HCT116 (cell line): ENCODE measurements at regions not wholly inside any gene's neighbourhood (a gene's known extent, or its start where the extent isn't known, plus 50 kb on each side); places are given as distances from the start of the nearest gene placed in this dataset.

Experiments
- ATAC-seq: fragments of 200-7000 bp; cut with Tn5 transposase; 2 replicates; pipeline ENCODE4 v1.9.1; 2020; ENCODE audit warnings: mild to moderate bottlenecking, moderate library complexity
- BruUV-seq: library from RNA; stranded (reverse); fragments of 400-500 nt; replicated peaks from 2 replicates; lab custom pipeline; 2021; lab: Mats Ljungman, UMichigan
- CTCF ChIA-PET: fragments of 300-600 bp; sonication (Branson Sonifier 250); formaldehyde crosslinking; loops from one replicate; lab custom pipeline; 2021; ENCODE audit warnings: antibody characterized with exemption; lab: Charles Lee
- POLR2A ChIA-PET: fragments of 300-600, 350-600 bp; sonication (Branson Sonifier 250); formaldehyde crosslinking; loops from one replicate; lab custom pipeline; 2021; ENCODE audit warnings: antibody characterized with exemption; lab: Charles Lee
- RAD21 ChIA-PET, 2 experiments: fragments of 300-600 bp; sonication (Branson Sonifier 250); formaldehyde crosslinking; loops; one replicate each; lab custom pipeline; 2023; ENCODE audit warnings: low total read pairs in 2 of 2; ENCODE audit not compliant: uncharacterized antibody in 2 of 2, unreplicated experiment in 2 of 2, low non-redundant PET in 1 of 2; lab: Charles Lee
- DNase-seq: peaks from one replicate; pipeline ENCODE4 v3.0.0-alpha.2; 2010; ENCODE audit warnings: low read depth, low spot score
- H2AFZ ChIP-seq: fragments of 200-600 bp; shearing (Covaris generic), sonication (generic); 2 replicates; pipeline ENCODE4 v1.6.1; 2017; ENCODE audit warnings: low read depth, mixed run types, mixed read lengths, antibody characterized with exemption, low read length; ENCODE audit not compliant: poor library complexity, severe bottlenecking
- H3K27ac ChIP-seq: 2 replicates; pipeline ENCODE4 v1.5.1; 2012; ENCODE audit warnings: low read depth, low read length
- H3K27me3 ChIP-seq: fragments of 200-600 bp; sonication (generic); 2 replicates; pipeline ENCODE4 v1.6.1; 2016; ENCODE audit warnings: mixed run types, low read length, mixed read lengths; ENCODE audit not compliant: insufficient read depth
- H3K36me3 ChIP-seq, 2 experiments: fragments of 200-500 bp in 1 of 2; fragments of 200-600 bp in 1 of 2; sonication (Bioruptor generic) in 1 of 2; sonication (generic) in 1 of 2; 2 replicates each; pipeline versions ENCODE4 v1.5.1 to v1.6.1; 2014 to 2016; ENCODE audit warnings: low read length in 2 of 2, inconsistent platforms in 1 of 2, mixed read lengths in 1 of 2, mixed run types in 1 of 2; ENCODE audit not compliant: insufficient read depth in 2 of 2, control insufficient read depth in 1 of 2
- H3K4me1 ChIP-seq, 2 experiments: fragments of 200-600 bp in 1 of 2; sonication (generic) in 1 of 2; 2 replicates each; pipeline versions ENCODE4 v1.5.1 to v1.6.1; 2012 to 2017; ENCODE audit warnings: low read length in 2 of 2, inconsistent platforms in 1 of 2, mild to moderate bottlenecking in 1 of 2, mixed read lengths in 1 of 2, mixed run types in 1 of 2, moderate library complexity in 1 of 2; ENCODE audit not compliant: insufficient read depth in 2 of 2, control insufficient read depth in 1 of 2
- H3K4me2 ChIP-seq: fragments of 200-600 bp; sonication (generic); 2 replicates; pipeline ENCODE4 v1.6.1; 2017; ENCODE audit warnings: mixed run types, low read length, mixed read lengths
- H3K4me3 ChIP-seq, 2 experiments: fragments of 200-600 bp in 1 of 2; sonication (generic) in 1 of 2; replicated peaks in 1 of 2; 2 replicates each; pipeline ENCODE4 v1.5.1; 2011 to 2016; ENCODE audit warnings: low read length in 2 of 2, control low read depth in 1 of 2, low read depth in 1 of 2, mild to moderate bottlenecking in 1 of 2, mixed read lengths in 1 of 2, mixed run types in 1 of 2
- H3K79me2 ChIP-seq: fragments of 200-600 bp; sonication (generic); 2 replicates; pipeline ENCODE4 v1.6.1; 2017; ENCODE audit warnings: mild to moderate bottlenecking, mixed run types, low read length, moderate library complexity, mixed read lengths; ENCODE audit not compliant: insufficient read depth
- H3K9ac ChIP-seq: fragments of 200-600 bp; sonication (generic); 2 replicates; pipeline ENCODE4 v1.6.1; 2016; ENCODE audit warnings: low read length, mixed read lengths
- H3K9me2 ChIP-seq: fragments of 200-600 bp; sonication (generic), shearing (Covaris generic); 2 replicates; pipeline ENCODE4 v1.6.1; 2017; ENCODE audit warnings: mixed run types, mild to moderate bottlenecking, moderate library complexity; ENCODE audit not compliant: insufficient read depth
- H3K9me3 ChIP-seq, 2 experiments: fragments of 200-500 bp in 1 of 2; fragments of 200-600 bp in 1 of 2; sonication (Bioruptor generic) in 1 of 2; sonication (generic) in 1 of 2; 2 replicates each; pipeline ENCODE4 v1.6.1; 2014 to 2017; ENCODE audit warnings: low read length in 2 of 2, mixed read lengths in 2 of 2, inconsistent platforms in 1 of 2, low read depth in 1 of 2, mild to moderate bottlenecking in 1 of 2, mixed run types in 1 of 2, moderate library complexity in 1 of 2; ENCODE audit not compliant: control insufficient read depth in 1 of 2, insufficient read depth in 1 of 2
- H4K20me1 ChIP-seq: fragments of 200-600 bp; sonication (generic), shearing (Covaris generic); 2 replicates; pipeline ENCODE4 v1.6.1; 2017; ENCODE audit warnings: mixed run types, mild to moderate bottlenecking, moderate library complexity; ENCODE audit not compliant: insufficient read depth
- CBX3 ChIP-seq: IDR thresholded peaks from 2 replicates; pipeline ENCODE4 v1.6.1; 2012; ENCODE audit warnings: low read depth
- CEBPB ChIP-seq: IDR thresholded peaks from 2 replicates; pipeline ENCODE4 v1.6.1; 2012; ENCODE audit warnings: low read depth
- EGR1 ChIP-seq: IDR thresholded peaks from 2 replicates; pipeline ENCODE4 v1.6.1; 2012; ENCODE audit warnings: low read depth
- ELF1 ChIP-seq: IDR thresholded peaks from 2 replicates; pipeline ENCODE4 v1.6.1; 2012; ENCODE audit warnings: low read depth, borderline replicate concordance
- EZH2 ChIP-seq: fragments of 200-600 bp; sonication (generic); IDR thresholded peaks from 2 replicates; pipeline ENCODE4 v1.6.1; 2017; ENCODE audit warnings: antibody characterized with exemption, mixed run types
- EZH2phosphoT487 ChIP-seq: fragments of 200-600 bp; IDR thresholded peaks from 2 replicates; pipeline ENCODE4 v1.6.1; 2018; ENCODE audit warnings: antibody characterized with exemption, borderline replicate concordance
- FOSL1 ChIP-seq: IDR thresholded peaks from 2 replicates; pipeline ENCODE4 v1.6.1; 2012; ENCODE audit warnings: low read depth
- POLR2A ChIP-seq: IDR thresholded peaks from 2 replicates; pipeline ENCODE4 v1.7.0; 2011; ENCODE audit warnings: borderline replicate concordance; ENCODE audit not compliant: insufficient read depth, insufficient read length; ENCODE audit errors: extremely low read depth
- POLR2AphosphoS5 ChIP-seq: IDR thresholded peaks from 2 replicates; pipeline ENCODE4 v1.6.1; 2011; ENCODE audit warnings: mild to moderate bottlenecking, low read depth, low read length, moderate library complexity
- SRF ChIP-seq: IDR thresholded peaks from 2 replicates; pipeline ENCODE4 v1.6.1; 2012; ENCODE audit warnings: low read depth
- TCF7L2 ChIP-seq: IDR thresholded peaks from 2 replicates; pipeline ENCODE4 v1.7.0; 2011; ENCODE audit warnings: borderline replicate concordance, inconsistent platforms; ENCODE audit not compliant: insufficient read depth, insufficient read length; ENCODE audit errors: extremely low read depth
- intact Hi-C: fragments of 100-400 bp; cut with micrococcal nuclease; formaldehyde crosslinking; loops from 2 replicates; pipeline ENCODE4 v1.10.0; 2022
- TF ChIP-seq, protein P1 (sequence below), 3 experiments: fragments of 200-600 bp in 1 of 3; sonication (generic) in 1 of 3; IDR thresholded peaks in 2 of 3; conservative IDR thresholded peaks in 1 of 3; 2 replicates each; pipeline ENCODE4 v1.5.1; 2012 to 2017; ENCODE audit warnings: low read depth in 2 of 3, low read length in 2 of 3, antibody characterized with exemption in 1 of 3, borderline replicate concordance in 1 of 3, control low read depth in 1 of 3, mild to moderate bottlenecking in 1 of 3, mixed read lengths in 1 of 3, mixed run types in 1 of 3, moderate library complexity in 1 of 3; ENCODE audit not compliant: insufficient read depth in 1 of 3
- TF ChIP-seq, protein P2 (sequence below): IDR thresholded peaks from 2 replicates; pipeline ENCODE4 v1.6.1; 2011; ENCODE audit warnings: mild to moderate bottlenecking, low read length, moderate library complexity; ENCODE audit not compliant: insufficient replicate concordance; ENCODE audit errors: extremely low read depth

DNA sequence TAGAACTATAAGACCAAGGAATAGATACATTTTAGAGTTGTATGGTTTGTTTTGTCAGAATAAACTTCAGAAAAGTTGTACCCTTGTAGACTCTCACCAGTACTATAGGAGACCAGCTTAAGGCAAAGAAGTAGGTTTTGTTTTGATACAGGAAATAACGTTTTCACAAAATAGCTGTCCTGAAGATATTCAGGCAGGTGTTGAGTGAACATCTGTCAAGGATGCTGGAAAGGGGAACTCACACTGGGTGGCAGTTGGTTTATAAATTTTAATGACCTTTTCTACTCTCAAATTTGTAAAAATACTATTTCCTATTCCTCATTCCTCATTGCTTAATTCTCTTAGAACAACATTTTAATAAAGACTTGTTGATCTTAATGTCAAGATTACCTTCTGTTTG is 174.0 kb upstream of the MAN1A1 start:
- H3K4me3 ChIP-seq, result no peak overlapping the region
- CTCF ChIA-PET, result no interaction called here
- DNase-seq (no peak), ATAC-seq (no peak)
- no peaks in the 10 kb centered on the region for H3K9me2 ChIP-seq
- H3K27ac ChIP-seq, result no peak overlapping the region
- RAD21 ChIA-PET, result no interaction called here
- no peaks in the 10 kb centered on the region for H3K27me3 ChIP-seq
- intact Hi-C loops, result no loop called here
- no peaks in the 10 kb centered on the region for H3K79me2 ChIP-seq
- no peaks in the 10 kb centered on the region for H4K20me1 ChIP-seq
- no peak overlapping the region for H3K9ac ChIP-seq
- no peaks in the 10 kb centered on the region for H3K9me3 ChIP-seq
- no peak overlapping the region for H2AFZ ChIP-seq
- POLR2A ChIA-PET, result no interaction called here
- no TSS peak for BruUV-seq
- H3K4me2 ChIP-seq, result no peak overlapping the region
- no peaks in the 10 kb centered on the region for H3K36me3 ChIP-seq
- TF ChIP-seq POLR2A (no peak), CBX3 (no peak), EZH2phosphoT487 (no peak), TCF7L2 (no peak), CEBPB (no peak), ELF1 (no peak), FOSL1 (no peak), EGR1 (no peak), EZH2 (no peak), POLR2AphosphoS5 (no peak), SRF (no peak)
- H3K4me1 ChIP-seq, result 0 out of 4 replicates have a peak, but pooled peaks cover 0 to 3% of the 10 kb centered on the region in 2 experiments

DNA sequence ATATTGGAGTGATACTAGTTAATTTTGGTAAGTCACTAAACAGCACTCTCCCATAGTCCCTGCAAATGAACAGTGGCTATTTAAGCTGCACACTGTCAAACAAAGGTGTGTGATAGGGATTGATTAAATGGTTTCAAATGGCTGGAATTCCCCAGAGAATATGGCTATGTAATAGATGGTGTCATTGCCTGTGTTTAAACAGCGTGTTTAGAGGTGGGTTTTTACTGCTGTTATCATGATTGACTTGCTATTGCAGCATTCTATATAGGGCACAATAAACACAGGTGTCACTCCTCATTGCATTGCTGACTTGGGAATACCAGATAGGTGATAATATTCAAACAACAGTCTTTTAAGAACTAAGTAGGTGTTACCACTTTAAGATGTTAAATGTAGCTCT is 171.7 kb upstream of the MAN1A1 start:
- no peak overlapping the region for H3K9ac ChIP-seq
- ChIA-PET POLR2A (no interaction called here), RAD21 (no interaction called here), CTCF (no interaction called here)
- no peak overlapping the region for H3K27ac ChIP-seq
- DNase-seq (no peak), ATAC-seq (no peak)
- no peaks in the 10 kb centered on the region for H3K27me3 ChIP-seq
- no TSS peak for BruUV-seq
- TF ChIP-seq, protein P1, sequence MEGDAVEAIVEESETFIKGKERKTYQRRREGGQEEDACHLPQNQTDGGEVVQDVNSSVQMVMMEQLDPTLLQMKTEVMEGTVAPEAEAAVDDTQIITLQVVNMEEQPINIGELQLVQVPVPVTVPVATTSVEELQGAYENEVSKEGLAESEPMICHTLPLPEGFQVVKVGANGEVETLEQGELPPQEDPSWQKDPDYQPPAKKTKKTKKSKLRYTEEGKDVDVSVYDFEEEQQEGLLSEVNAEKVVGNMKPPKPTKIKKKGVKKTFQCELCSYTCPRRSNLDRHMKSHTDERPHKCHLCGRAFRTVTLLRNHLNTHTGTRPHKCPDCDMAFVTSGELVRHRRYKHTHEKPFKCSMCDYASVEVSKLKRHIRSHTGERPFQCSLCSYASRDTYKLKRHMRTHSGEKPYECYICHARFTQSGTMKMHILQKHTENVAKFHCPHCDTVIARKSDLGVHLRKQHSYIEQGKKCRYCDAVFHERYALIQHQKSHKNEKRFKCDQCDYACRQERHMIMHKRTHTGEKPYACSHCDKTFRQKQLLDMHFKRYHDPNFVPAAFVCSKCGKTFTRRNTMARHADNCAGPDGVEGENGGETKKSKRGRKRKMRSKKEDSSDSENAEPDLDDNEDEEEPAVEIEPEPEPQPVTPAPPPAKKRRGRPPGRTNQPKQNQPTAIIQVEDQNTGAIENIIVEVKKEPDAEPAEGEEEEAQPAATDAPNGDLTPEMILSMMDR (IDR thresholded peaks at IDR 0.05 in 2 of 3, conservative IDR thresholded peaks at IDR 0.05 in 1 of 3; ENCODE audit: borderline replicate concordance in 1 of 3, insufficient read depth in 1 of 3, low read depth in 2 of 3, low read length in 2 of 3), result no peak
- TF ChIP-seq, protein P2, sequence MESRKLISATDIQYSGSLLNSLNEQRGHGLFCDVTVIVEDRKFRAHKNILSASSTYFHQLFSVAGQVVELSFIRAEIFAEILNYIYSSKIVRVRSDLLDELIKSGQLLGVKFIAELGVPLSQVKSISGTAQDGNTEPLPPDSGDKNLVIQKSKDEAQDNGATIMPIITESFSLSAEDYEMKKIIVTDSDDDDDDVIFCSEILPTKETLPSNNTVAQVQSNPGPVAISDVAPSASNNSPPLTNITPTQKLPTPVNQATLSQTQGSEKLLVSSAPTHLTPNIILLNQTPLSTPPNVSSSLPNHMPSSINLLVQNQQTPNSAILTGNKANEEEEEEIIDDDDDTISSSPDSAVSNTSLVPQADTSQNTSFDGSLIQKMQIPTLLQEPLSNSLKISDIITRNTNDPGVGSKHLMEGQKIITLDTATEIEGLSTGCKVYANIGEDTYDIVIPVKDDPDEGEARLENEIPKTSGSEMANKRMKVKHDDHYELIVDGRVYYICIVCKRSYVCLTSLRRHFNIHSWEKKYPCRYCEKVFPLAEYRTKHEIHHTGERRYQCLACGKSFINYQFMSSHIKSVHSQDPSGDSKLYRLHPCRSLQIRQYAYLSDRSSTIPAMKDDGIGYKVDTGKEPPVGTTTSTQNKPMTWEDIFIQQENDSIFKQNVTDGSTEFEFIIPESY, result no peak
- H3K4me1 ChIP-seq, result no peaks in the 10 kb centered on the region
- H3K9me2 ChIP-seq, result no peaks in the 10 kb centered on the region
- H3K79me2 ChIP-seq, result no peaks in the 10 kb centered on the region
- H4K20me1 ChIP-seq, result no peaks in the 10 kb centered on the region
- H3K4me3 ChIP-seq, result no peak overlapping the region
- H3K9me3 ChIP-seq, result no peaks in the 10 kb centered on the region
- no peak overlapping the region for H3K4me2 ChIP-seq
- H2AFZ ChIP-seq, result no peak overlapping the region
- intact Hi-C loops, result no loop called here
- H3K36me3 ChIP-seq, result no peaks in the 10 kb centered on the region
